GM19328 (cell line): ENCODE measurements at regions not wholly inside any gene's neighbourhood (a gene's known extent, or its start where the extent isn't known, plus 50 kb on each side); places are given as distances from the start of the nearest gene placed in this dataset.
"Not testable (repeated sequence)": the region's sequence is repeated elsewhere in the genome, so short reads cannot be mapped to it uniquely, and the experiment has no call there.

Source experiments
- ATAC-seq: cut with Tn5 transposase; IDR thresholded peaks from one replicate; pipeline ENCODE4 v1.9.1; 2021; ENCODE audit warnings: mild to moderate bottlenecking, moderate library complexity; ENCODE audit not compliant: unreplicated experiment

- not testable (repeated sequence) for ATAC-seq
Measured at GRCh38 chr14:105729825-105730368, 203.5 kb downstream of the TMEM121 start.

GRCh38 chr14:105730731-105731130, 204.3 kb downstream of the TMEM121 start:
- not testable (repeated sequence) for ATAC-seq

- ATAC-seq = not testable (repeated sequence)
Measured at GRCh38 chr14:105731221-105731985, 205.0 kb downstream of the TMEM121 start.

- ATAC-seq = no peak
Measured at GRCh38 chr14:105733081-105734065, 207.0 kb downstream of the TMEM121 start.

DNA sequence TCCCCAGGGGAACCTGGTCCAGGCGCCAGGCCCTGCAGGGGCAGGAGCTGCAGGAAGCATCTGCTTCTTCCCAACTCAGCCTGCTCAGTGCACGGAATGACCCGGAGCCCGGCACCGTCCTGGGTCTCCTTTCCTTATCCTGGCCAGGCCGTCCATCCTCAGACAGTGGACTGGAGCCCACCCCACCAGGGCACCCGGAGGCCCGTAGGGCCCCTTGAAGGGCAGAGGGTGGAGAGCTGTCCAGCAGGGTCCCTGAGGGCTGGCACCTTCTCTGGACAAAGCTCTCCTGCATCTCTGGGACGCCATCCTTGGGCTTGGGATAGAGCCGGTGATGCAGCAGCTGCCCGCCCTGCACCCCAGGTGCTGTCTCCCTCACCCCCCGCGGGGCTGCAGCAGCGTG, 207.9 kb downstream of the TMEM121 start:
- not testable (repeated sequence) for ATAC-seq

DNA sequence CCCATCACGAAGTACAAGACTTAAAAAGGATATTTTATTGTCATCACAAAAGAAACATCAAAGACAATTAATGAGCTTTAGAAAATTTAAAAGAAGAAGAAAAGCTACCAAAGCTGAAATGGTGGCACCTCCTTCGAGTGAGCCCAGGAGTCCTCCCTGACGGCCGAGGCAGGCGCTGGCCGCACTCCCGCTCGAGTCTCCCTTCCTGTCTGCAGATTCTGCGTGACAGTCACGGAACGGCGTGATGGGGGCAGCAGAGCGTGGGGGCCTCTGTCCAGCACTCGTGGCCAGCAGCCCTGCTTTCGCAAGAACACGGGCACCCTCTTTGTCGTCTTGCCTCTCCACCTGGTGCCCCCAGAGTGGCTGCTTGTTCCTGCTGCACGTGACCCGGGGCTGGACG, 209.9 kb downstream of the TMEM121 start:
- ATAC-seq = not testable (repeated sequence)

DNA sequence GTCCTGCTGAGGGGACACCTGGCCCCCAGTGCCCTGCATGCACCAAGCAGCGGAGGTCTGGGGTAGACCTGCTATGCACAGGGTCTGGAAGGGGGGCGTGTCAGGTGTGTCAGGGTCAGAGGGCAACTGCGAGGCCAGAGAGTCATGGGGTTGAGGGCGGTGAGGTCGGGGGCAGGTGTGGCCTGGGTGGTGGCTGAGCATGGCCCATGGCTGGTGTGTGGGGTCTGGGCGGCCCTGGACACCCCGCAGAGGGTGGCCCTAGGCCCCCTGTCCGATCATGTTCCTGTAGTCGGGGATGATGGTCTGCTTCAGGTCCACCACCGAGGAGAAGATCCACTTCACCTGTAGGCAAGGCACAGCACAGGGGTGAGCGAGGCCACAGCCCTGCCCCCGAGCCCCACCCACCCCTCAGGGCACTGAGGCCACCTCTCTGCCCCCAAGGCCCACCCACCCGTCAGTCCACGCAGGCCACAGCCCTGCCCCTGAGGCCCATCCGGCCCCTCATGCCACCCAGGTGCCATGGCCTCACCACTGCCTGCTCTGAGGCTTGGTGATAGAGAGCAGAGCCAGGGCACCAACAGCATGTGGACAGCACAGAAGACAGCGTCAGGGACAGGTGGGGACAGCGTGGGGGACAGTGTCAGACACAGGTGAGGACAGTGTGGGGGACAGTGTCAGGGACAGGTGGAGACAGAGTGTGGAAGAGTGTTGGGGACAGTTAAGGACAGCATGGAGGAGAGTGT, 211.3 kb downstream of the TMEM121 start:
- no peak for ATAC-seq

- no peak for ATAC-seq
Measured at GRCh38 chr14:105738638-105739037, 212.3 kb downstream of the TMEM121 start.

DNA sequence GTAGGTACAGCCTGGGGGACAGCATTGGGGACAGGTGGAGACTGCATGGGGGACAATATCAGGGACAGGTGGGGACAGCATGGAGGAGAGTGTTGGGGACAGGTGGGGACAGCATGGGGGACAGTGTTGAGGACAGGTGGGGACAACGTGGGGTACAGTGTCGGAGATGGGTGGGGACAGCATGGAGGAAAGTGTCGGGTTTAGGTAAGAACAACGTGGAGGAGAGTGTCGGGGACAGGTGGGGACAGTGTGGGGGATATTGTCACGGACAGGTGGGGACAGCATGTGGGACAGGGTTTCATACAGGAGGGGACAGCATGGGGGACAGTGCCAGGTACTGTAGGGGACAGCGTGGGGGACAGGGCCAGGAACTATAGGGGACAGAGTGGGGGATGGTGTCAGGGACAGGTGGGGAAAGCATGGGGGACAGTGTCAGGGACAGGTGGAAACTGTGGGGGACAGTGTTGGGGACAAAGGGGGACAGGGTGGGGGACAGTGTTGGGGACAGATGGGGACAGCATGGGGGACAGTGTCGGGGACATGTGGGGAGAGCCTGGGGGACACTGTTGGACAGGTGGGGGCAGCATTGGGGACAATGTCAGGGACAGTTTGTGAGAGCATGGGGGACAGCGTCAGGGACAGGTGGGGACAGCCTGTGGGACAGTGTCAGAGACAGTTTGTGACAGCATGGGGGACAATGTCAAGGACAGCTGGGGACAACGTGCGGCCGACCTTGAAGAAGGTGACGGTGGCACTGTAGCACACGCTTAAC, 213.1 kb downstream of the TMEM121 start:
- ATAC-seq = no peak

DNA sequence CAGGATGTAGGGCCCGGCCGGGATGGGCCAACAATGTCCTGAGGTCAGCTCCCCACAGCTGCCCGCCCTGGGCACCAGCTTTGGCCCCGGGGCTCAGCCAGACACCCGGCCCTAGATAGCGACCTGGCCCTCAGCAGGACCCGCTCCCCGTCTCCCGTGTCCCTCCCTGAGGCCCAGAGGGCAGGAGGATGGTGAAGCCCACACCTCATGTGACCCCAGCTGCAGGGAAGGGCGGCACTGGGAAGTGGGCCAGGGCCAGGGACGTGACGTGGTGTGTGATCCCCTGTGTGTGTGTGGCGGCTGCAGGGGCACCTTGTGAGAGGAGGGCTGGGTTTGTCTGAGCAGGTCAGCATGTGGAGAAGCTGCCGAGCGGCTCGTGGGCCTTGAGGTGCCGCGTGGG, 213.9 kb downstream of the TMEM121 start:
- ATAC-seq = not testable (repeated sequence)

DNA sequence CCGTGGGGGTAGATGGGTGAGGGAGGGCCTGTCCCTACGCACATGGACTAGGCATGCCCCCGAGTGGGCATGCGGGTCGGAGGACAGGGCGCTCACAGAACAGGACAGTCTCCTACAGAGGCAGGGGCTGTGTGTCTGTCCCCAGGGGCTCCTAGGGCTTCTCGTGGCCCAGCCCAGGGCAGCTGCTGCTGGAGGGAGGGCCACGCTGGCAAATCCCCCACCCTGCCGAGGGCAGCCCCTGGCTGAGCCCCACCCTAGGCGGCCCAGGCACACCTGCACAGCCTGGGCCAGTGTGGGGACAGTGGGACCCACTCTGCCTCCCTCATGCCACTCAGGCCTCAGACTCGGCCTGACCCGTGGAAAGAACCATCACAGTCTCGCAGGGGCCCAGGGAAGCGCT, 214.6 kb downstream of the TMEM121 start:
- not testable (repeated sequence) for ATAC-seq

- ATAC-seq = not testable (repeated sequence)
Measured at GRCh38 chr14:105741707-105742530, 215.5 kb downstream of the TMEM121 start.

- ATAC-seq = no peak
Measured at GRCh38 chr14:105742531-105742848, 216.1 kb downstream of the TMEM121 start.

DNA sequence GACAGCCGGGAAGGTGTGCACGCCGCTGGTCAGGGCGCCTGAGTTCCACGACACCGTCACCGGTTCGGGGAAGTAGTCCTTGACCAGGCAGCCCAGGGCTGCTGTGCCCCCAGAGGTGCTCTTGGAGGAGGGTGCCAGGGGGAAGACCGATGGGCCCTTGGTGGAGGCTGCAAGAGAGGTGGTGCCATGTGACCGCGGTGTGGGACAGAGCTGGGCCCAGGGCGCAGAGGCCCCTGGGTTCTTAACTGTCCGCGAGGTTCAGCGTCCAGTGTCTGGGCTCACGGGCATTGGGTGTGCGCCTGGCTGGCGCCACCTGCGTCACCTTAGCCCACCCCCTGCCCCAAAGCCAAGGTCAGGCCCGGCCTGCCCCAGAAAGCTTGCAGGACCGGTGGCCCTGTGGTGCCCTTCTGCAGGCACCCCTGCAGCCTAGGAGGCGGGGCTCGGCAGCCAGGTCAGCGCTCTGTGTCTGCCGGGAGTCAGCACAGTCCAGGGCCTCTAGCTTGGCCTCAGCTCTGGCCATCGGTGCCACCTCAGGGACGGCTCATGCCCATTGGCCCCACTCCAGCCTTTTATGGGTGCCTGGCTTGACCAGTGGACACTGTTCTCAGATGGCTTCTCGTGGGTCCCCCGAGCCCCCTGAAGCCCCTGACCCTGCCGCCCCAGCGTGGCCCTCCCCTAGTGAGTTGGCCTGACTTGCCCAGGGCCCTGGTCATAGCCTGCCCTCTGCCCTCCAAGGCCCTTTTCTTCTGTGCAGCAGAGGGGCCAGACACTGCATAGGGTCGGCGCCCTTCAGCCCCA, 216.7 kb downstream of the TMEM121 start:
- ATAC-seq = not testable (repeated sequence)

- not testable (repeated sequence) for ATAC-seq
Measured at GRCh38 chr14:105744213-105744787, 217.9 kb downstream of the TMEM121 start.

DNA sequence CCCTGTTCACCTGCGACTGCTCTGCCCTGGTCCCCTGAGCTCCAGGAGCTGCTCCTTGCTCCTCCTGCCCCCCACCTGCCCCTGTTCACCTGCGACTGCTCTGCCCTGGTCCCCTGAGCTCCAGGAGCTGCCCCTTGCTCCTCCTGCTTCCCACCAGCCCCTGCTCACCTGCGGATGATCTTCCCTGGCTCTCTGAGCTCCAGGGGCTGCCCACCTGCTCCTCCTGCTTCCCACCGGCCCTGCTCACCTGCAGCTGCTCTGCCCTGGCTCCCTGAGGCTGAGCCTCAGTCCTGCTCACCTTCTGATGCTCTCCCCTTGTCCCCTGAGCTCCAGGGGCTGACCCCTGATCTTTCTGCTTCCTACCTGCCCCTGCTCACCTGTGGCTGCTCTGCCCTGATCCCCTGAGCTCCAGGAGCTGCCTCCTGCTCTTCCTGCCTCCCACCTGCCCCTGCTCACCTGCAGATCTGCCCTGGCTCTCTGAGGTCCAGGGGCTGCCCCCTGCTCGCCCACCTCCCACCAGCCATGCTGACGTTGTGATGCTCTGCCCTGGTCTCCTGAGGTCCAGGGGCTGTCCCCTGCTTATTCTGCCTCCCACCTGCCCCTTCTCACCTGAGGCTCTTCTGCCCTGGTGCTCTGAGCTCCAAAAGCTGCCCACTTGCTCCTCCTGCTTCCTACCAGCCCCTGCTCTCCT, 219.2 kb downstream of the TMEM121 start:
- no peak for ATAC-seq

DNA sequence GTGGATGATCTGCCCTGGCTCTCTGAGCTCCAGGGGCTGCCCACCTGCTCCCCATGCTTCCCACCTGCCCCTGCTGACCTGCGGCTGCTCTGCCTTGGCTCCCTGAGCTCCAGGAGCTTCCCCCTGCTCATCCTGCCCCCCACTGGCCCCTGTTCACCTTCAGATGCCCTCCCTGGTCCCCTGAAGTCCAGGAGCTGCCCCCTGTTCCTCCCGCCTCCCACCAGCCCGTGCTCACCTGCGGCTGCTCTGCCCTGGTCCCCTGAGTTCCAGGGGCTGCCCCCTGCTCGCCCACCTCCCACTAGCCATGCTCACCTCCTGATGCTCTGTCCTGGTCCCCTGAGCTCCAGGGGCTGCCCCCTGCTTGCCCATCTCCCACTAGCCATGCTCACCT, 219.7 kb downstream of the TMEM121 start:
- no peak for ATAC-seq
